Endothelial cell of umbilical vein (primary cell): ENCODE measurements at regions not wholly inside any gene's neighbourhood (a gene's known extent, or its start where the extent isn't known, plus 50 kb on each side); places are given as distances from the start of the nearest gene placed in this dataset.

Experiments used
- BruUV-seq: library from RNA; stranded (reverse); fragments of 400-500 nt; replicated peaks from 2 replicates; lab custom pipeline; 2021; lab: Mats Ljungman, UMichigan
- CTCF ChIA-PET: fragments of 300-600, 350-600 bp; sonication (Branson Sonifier 250); formaldehyde crosslinking; loops from one replicate; lab custom pipeline; 2021; ENCODE audit warnings: antibody characterized with exemption, inconsistent platforms; lab: Charles Lee
- POLR2A ChIA-PET: fragments of 300-600, 350-600 bp; sonication (Branson Sonifier 250); formaldehyde crosslinking; loops from one replicate; lab custom pipeline; 2021; ENCODE audit warnings: antibody characterized with exemption, inconsistent platforms; lab: Charles Lee
- DNase-seq: peaks from one replicate; pipeline ENCODE4 v3.0.0-alpha.2; 2011; ENCODE audit warnings: low read depth, low spot score
- FAIRE-seq: peaks from 2 replicates; lab custom pipeline; 2011; peaks lifted over from hg19 to GRCh38; lab: Jason Lieb, UNC
- H2AFZ ChIP-seq: 2 replicates; pipeline ENCODE4 v1.6.0; 2012; ENCODE audit warnings: low read depth, low read length, control low read depth, inconsistent platforms
- H3K27ac ChIP-seq: 2 replicates; pipeline ENCODE4 v1.5.1; 2011; ENCODE audit warnings: low read depth, mild to moderate bottlenecking, control low read depth, low read length, moderate library complexity; ENCODE audit not compliant: insufficient read depth
- H3K27me3 ChIP-seq, 2 experiments: 2 replicates each; pipeline versions ENCODE4 v1.6.0 to v1.6.1; 2011; ENCODE audit warnings: low read length in 2 of 2, mixed read lengths in 1 of 2; ENCODE audit not compliant: control insufficient read depth in 2 of 2, insufficient read depth in 2 of 2
- H3K36me3 ChIP-seq, 2 experiments: 2 replicates in 1 of 2; 3 replicates in 1 of 2; pipeline ENCODE4 v1.5.1; 2011; ENCODE audit warnings: low read length in 2 of 2, mild to moderate bottlenecking in 1 of 2, moderate library complexity in 1 of 2; ENCODE audit not compliant: control insufficient read depth in 2 of 2, insufficient read depth in 2 of 2; ENCODE audit errors: extremely low read depth in 1 of 2
- H3K4me1 ChIP-seq: 3 replicates; pipeline ENCODE4 v1.5.1; 2011; ENCODE audit warnings: mild to moderate bottlenecking, low read length; ENCODE audit not compliant: control insufficient read depth, insufficient read depth; ENCODE audit errors: extremely low read depth
- H3K4me2 ChIP-seq: 2 replicates; pipeline ENCODE4 v1.6.1; 2011; ENCODE audit warnings: low read length, control low read depth, mixed read lengths; ENCODE audit not compliant: insufficient read depth
- H3K4me3 ChIP-seq, 3 experiments: fragments of 200-600 bp in 1 of 3; sonication (generic), shearing (Covaris generic) in 1 of 3; replicated peaks in 1 of 3; 2 replicates each; pipeline ENCODE4 v1.5.1; 2011 to 2016; ENCODE audit warnings: control low read depth in 3 of 3, low read length in 3 of 3, mild to moderate bottlenecking in 2 of 3, inconsistent platforms in 1 of 3, low read depth in 1 of 3, moderate library complexity in 1 of 3; ENCODE audit not compliant: insufficient read depth in 1 of 3
- H3K79me2 ChIP-seq: 2 replicates; pipeline ENCODE4 v1.6.0; 2012; ENCODE audit warnings: low read length, inconsistent platforms; ENCODE audit not compliant: control insufficient read depth, insufficient read depth
- H3K9ac ChIP-seq: replicated peaks from 2 replicates; pipeline ENCODE3; 2011; ENCODE audit warnings: low read length, control low read depth; ENCODE audit not compliant: insufficient read depth; ENCODE audit errors: extremely low read depth
- H3K9me1 ChIP-seq: replicated peaks from 3 replicates; pipeline ENCODE4 v1.6.0; 2011; ENCODE audit warnings: mild to moderate bottlenecking, low read length; ENCODE audit not compliant: control insufficient read depth, insufficient read depth; ENCODE audit errors: extremely low read depth
- H3K9me3 ChIP-seq: replicated peaks from 2 replicates; pipeline ENCODE4 v1.5.1; 2012; ENCODE audit warnings: low read length, inconsistent platforms; ENCODE audit not compliant: control insufficient read depth, insufficient read depth
- H4K20me1 ChIP-seq: replicated peaks from 2 replicates; pipeline ENCODE3; 2011; ENCODE audit warnings: mild to moderate bottlenecking, low read length; ENCODE audit not compliant: control insufficient read depth, insufficient read depth; ENCODE audit errors: extremely low read depth
- FOS ChIP-seq: IDR thresholded peaks from 2 replicates; pipeline ENCODE4 v1.6.1; 2011; ENCODE audit warnings: mild to moderate bottlenecking, low read length, moderate library complexity, borderline replicate concordance; ENCODE audit not compliant: insufficient read depth
- GATA2 ChIP-seq: IDR thresholded peaks from 2 replicates; pipeline ENCODE4 v1.7.0; 2011; ENCODE audit warnings: low read depth, mild to moderate bottlenecking, moderate library complexity, mixed read lengths, low read length; ENCODE audit not compliant: insufficient read length, insufficient read depth
- MYC ChIP-seq: IDR thresholded peaks from one replicate; pipeline ENCODE4 v1.6.1; 2011; ENCODE audit warnings: mild to moderate bottlenecking, low read depth, low read length
- POLR2AphosphoS5 ChIP-seq: IDR thresholded peaks from 2 replicates; pipeline ENCODE4 v1.6.1; 2012; ENCODE audit warnings: low read depth, mild to moderate bottlenecking, control low read depth, low read length, moderate library complexity; ENCODE audit not compliant: insufficient read depth
- dilution Hi-C: fragments of 300-500 bp; cut with MboI; formaldehyde crosslinking; loops from one replicate; pipeline ENCODE4 v1.15.0; 2019; ENCODE audit warnings: low sequenced_read_pairs; ENCODE audit not compliant: extremely low pct_ligation_motif_present
- intact Hi-C: fragments of 100-400 bp; cut with micrococcal nuclease; formaldehyde crosslinking; loops from one replicate; pipeline ENCODE4 v1.10.0; 2022
- TF ChIP-seq, protein P1 (sequence below), 2 donors: IDR thresholded peaks; 1 replicate in 1 of 2; 2 replicates in 1 of 2; pipeline ENCODE4 v1.5.1; 2011; ENCODE audit warnings: low read length in 2 of 2, mild to moderate bottlenecking in 2 of 2, moderate library complexity in 2 of 2, control low read depth in 1 of 2, inconsistent platforms in 1 of 2, low read depth in 1 of 2; ENCODE audit not compliant: insufficient read depth in 1 of 2; ENCODE audit errors: extremely low read depth in 1 of 2
- TF ChIP-seq, protein P2 (sequence below): IDR thresholded peaks from 2 replicates; pipeline ENCODE4 v1.6.1; 2011; ENCODE audit not compliant: insufficient read depth, insufficient read length

DNA sequence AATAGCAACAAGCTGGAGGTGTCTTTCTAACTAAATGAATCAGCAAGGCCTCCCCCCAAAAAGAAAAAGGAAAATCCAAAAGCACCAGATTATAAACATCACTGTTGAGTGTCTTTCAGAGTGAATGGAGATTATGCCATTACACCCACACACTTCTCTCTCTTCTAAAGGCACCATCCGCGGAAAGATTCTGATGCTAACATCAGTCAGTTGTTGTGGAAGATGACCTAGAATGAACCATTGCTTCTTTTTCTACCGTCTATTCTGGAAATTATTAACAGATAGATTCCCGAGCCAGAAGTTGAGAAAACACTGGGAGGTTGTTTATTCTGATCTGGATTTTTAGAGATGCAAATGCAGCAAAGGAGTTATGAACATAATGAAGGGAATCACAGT lies 60.9 kb upstream of the FAM20A start:
- intact Hi-C loops (no loop called here), dilution Hi-C loops (no loop called here)
- CTCF ChIA-PET: no interaction called here
- BruUV-seq: no TSS peak
- H3K27me3 ChIP-seq: peaks cover 2 to 4% of the 10 kb centered on the region in 2 experiments
- H3K36me3 ChIP-seq: no peaks in the 10 kb centered on the region
- no peak for DNase-seq
- no peaks in the 10 kb centered on the region for H4K20me1 ChIP-seq
- H3K9me1 ChIP-seq: no peaks in the 10 kb centered on the region
- no peaks in the 10 kb centered on the region for H3K4me1 ChIP-seq
- POLR2A ChIA-PET: no interaction called here
- H2AFZ ChIP-seq: no peak overlapping the region
- no peak for FAIRE-seq
- no peak overlapping the region for H3K9ac ChIP-seq
- H3K27ac ChIP-seq: no peak overlapping the region
- H3K9me3 ChIP-seq: no peaks in the 10 kb centered on the region
- H3K79me2 ChIP-seq: no peaks in the 10 kb centered on the region
- H3K4me2 ChIP-seq: no peak overlapping the region
- no peak overlapping the region for H3K4me3 ChIP-seq
- TF ChIP-seq, protein P1, sequence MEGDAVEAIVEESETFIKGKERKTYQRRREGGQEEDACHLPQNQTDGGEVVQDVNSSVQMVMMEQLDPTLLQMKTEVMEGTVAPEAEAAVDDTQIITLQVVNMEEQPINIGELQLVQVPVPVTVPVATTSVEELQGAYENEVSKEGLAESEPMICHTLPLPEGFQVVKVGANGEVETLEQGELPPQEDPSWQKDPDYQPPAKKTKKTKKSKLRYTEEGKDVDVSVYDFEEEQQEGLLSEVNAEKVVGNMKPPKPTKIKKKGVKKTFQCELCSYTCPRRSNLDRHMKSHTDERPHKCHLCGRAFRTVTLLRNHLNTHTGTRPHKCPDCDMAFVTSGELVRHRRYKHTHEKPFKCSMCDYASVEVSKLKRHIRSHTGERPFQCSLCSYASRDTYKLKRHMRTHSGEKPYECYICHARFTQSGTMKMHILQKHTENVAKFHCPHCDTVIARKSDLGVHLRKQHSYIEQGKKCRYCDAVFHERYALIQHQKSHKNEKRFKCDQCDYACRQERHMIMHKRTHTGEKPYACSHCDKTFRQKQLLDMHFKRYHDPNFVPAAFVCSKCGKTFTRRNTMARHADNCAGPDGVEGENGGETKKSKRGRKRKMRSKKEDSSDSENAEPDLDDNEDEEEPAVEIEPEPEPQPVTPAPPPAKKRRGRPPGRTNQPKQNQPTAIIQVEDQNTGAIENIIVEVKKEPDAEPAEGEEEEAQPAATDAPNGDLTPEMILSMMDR (IDR thresholded peaks at IDR 0.05; ENCODE audit: extremely low read depth in 1 of 2, insufficient read depth in 1 of 2, low read depth in 1 of 2, low read length in 2 of 2): no peak
- no peak for TF ChIP-seq FOS
- TF ChIP-seq, protein P2, sequence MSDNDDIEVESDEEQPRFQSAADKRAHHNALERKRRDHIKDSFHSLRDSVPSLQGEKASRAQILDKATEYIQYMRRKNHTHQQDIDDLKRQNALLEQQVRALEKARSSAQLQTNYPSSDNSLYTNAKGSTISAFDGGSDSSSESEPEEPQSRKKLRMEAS: no peak
- TF ChIP-seq GATA2: no peak
- no peak for TF ChIP-seq MYC
- TF ChIP-seq POLR2AphosphoS5: no peak
